ENCODE measurements at regions not wholly inside any gene's neighbourhood (a gene's known extent, or its start where the extent isn't known, plus 50 kb on each side); places are given as distances from the start of the nearest gene placed in this dataset.

- TF ChIP-seq EZH2 (IDR thresholded peaks at IDR 0.05) (no peak), POLR2AphosphoS5 (IDR thresholded peaks at IDR 0.05; ENCODE audit: borderline replicate concordance, low read depth, low read length) (no peak)
Measured at GRCh38 chr9:118959366-118959765, 409.9 kb downstream of the BRINP1 start.

All from SK-N-MC (cell line).